HCT116 (cell line): ENCODE measurements at regions not wholly inside any gene's neighbourhood (a gene's known extent, or its start where the extent isn't known, plus 50 kb on each side); places are given as distances from the start of the nearest gene placed in this dataset.

Experiments
- ATAC-seq: fragments of 200-7000 bp; cut with Tn5 transposase; 2 replicates; pipeline ENCODE4 v1.9.1; 2020; ENCODE audit warnings: mild to moderate bottlenecking, moderate library complexity
- BruUV-seq: library from RNA; stranded (reverse); fragments of 400-500 nt; replicated peaks from 2 replicates; lab custom pipeline; 2021; lab: Mats Ljungman, UMichigan
- CTCF ChIA-PET: fragments of 300-600 bp; sonication (Branson Sonifier 250); formaldehyde crosslinking; loops from one replicate; lab custom pipeline; 2021; ENCODE audit warnings: antibody characterized with exemption; lab: Charles Lee
- POLR2A ChIA-PET: fragments of 300-600, 350-600 bp; sonication (Branson Sonifier 250); formaldehyde crosslinking; loops from one replicate; lab custom pipeline; 2021; ENCODE audit warnings: antibody characterized with exemption; lab: Charles Lee
- RAD21 ChIA-PET, 2 experiments: fragments of 300-600 bp; sonication (Branson Sonifier 250); formaldehyde crosslinking; loops; one replicate each; lab custom pipeline; 2023; ENCODE audit warnings: low total read pairs in 2 of 2; ENCODE audit not compliant: uncharacterized antibody in 2 of 2, unreplicated experiment in 2 of 2, low non-redundant PET in 1 of 2; lab: Charles Lee
- DNase-seq: peaks from one replicate; pipeline ENCODE4 v3.0.0-alpha.2; 2010; ENCODE audit warnings: low read depth, low spot score
- H2AFZ ChIP-seq: fragments of 200-600 bp; shearing (Covaris generic), sonication (generic); 2 replicates; pipeline ENCODE4 v1.6.1; 2017; ENCODE audit warnings: low read depth, mixed run types, mixed read lengths, antibody characterized with exemption, low read length; ENCODE audit not compliant: poor library complexity, severe bottlenecking
- H3K27ac ChIP-seq: 2 replicates; pipeline ENCODE4 v1.5.1; 2012; ENCODE audit warnings: low read depth, low read length
- H3K27me3 ChIP-seq: fragments of 200-600 bp; sonication (generic); 2 replicates; pipeline ENCODE4 v1.6.1; 2016; ENCODE audit warnings: mixed run types, low read length, mixed read lengths; ENCODE audit not compliant: insufficient read depth
- H3K36me3 ChIP-seq, 2 experiments: fragments of 200-500 bp in 1 of 2; fragments of 200-600 bp in 1 of 2; sonication (Bioruptor generic) in 1 of 2; sonication (generic) in 1 of 2; 2 replicates each; pipeline versions ENCODE4 v1.5.1 to v1.6.1; 2014 to 2016; ENCODE audit warnings: low read length in 2 of 2, inconsistent platforms in 1 of 2, mixed read lengths in 1 of 2, mixed run types in 1 of 2; ENCODE audit not compliant: insufficient read depth in 2 of 2, control insufficient read depth in 1 of 2
- H3K4me1 ChIP-seq, 2 experiments: fragments of 200-600 bp in 1 of 2; sonication (generic) in 1 of 2; 2 replicates each; pipeline versions ENCODE4 v1.5.1 to v1.6.1; 2012 to 2017; ENCODE audit warnings: low read length in 2 of 2, inconsistent platforms in 1 of 2, mild to moderate bottlenecking in 1 of 2, mixed read lengths in 1 of 2, mixed run types in 1 of 2, moderate library complexity in 1 of 2; ENCODE audit not compliant: insufficient read depth in 2 of 2, control insufficient read depth in 1 of 2
- H3K4me2 ChIP-seq: fragments of 200-600 bp; sonication (generic); 2 replicates; pipeline ENCODE4 v1.6.1; 2017; ENCODE audit warnings: mixed run types, low read length, mixed read lengths
- H3K4me3 ChIP-seq, 2 experiments: fragments of 200-600 bp in 1 of 2; sonication (generic) in 1 of 2; replicated peaks in 1 of 2; 2 replicates each; pipeline ENCODE4 v1.5.1; 2011 to 2016; ENCODE audit warnings: low read length in 2 of 2, control low read depth in 1 of 2, low read depth in 1 of 2, mild to moderate bottlenecking in 1 of 2, mixed read lengths in 1 of 2, mixed run types in 1 of 2
- H3K79me2 ChIP-seq: fragments of 200-600 bp; sonication (generic); 2 replicates; pipeline ENCODE4 v1.6.1; 2017; ENCODE audit warnings: mild to moderate bottlenecking, mixed run types, low read length, moderate library complexity, mixed read lengths; ENCODE audit not compliant: insufficient read depth
- H3K9ac ChIP-seq: fragments of 200-600 bp; sonication (generic); 2 replicates; pipeline ENCODE4 v1.6.1; 2016; ENCODE audit warnings: low read length, mixed read lengths
- H3K9me2 ChIP-seq: fragments of 200-600 bp; sonication (generic), shearing (Covaris generic); 2 replicates; pipeline ENCODE4 v1.6.1; 2017; ENCODE audit warnings: mixed run types, mild to moderate bottlenecking, moderate library complexity; ENCODE audit not compliant: insufficient read depth
- H3K9me3 ChIP-seq, 2 experiments: fragments of 200-500 bp in 1 of 2; fragments of 200-600 bp in 1 of 2; sonication (Bioruptor generic) in 1 of 2; sonication (generic) in 1 of 2; 2 replicates each; pipeline ENCODE4 v1.6.1; 2014 to 2017; ENCODE audit warnings: low read length in 2 of 2, mixed read lengths in 2 of 2, inconsistent platforms in 1 of 2, low read depth in 1 of 2, mild to moderate bottlenecking in 1 of 2, mixed run types in 1 of 2, moderate library complexity in 1 of 2; ENCODE audit not compliant: control insufficient read depth in 1 of 2, insufficient read depth in 1 of 2
- H4K20me1 ChIP-seq: fragments of 200-600 bp; sonication (generic), shearing (Covaris generic); 2 replicates; pipeline ENCODE4 v1.6.1; 2017; ENCODE audit warnings: mixed run types, mild to moderate bottlenecking, moderate library complexity; ENCODE audit not compliant: insufficient read depth
- CEBPB ChIP-seq: IDR thresholded peaks from 2 replicates; pipeline ENCODE4 v1.6.1; 2012; ENCODE audit warnings: low read depth
- CTCF ChIP-seq, 3 experiments: fragments of 200-600 bp in 1 of 3; sonication (generic) in 1 of 3; IDR thresholded peaks in 2 of 3; conservative IDR thresholded peaks in 1 of 3; 2 replicates each; pipeline ENCODE4 v1.5.1; 2012 to 2017; ENCODE audit warnings: low read depth in 2 of 3, low read length in 2 of 3, antibody characterized with exemption in 1 of 3, borderline replicate concordance in 1 of 3, control low read depth in 1 of 3, mild to moderate bottlenecking in 1 of 3, mixed read lengths in 1 of 3, mixed run types in 1 of 3, moderate library complexity in 1 of 3; ENCODE audit not compliant: insufficient read depth in 1 of 3
- FOSL1 ChIP-seq: IDR thresholded peaks from 2 replicates; pipeline ENCODE4 v1.6.1; 2012; ENCODE audit warnings: low read depth
- JUND ChIP-seq: IDR thresholded peaks from 2 replicates; pipeline ENCODE4 v1.6.1; 2012
- MAX ChIP-seq: IDR thresholded peaks from 2 replicates; pipeline ENCODE4 v1.6.1; 2012
- POLR2A ChIP-seq: IDR thresholded peaks from 2 replicates; pipeline ENCODE4 v1.7.0; 2011; ENCODE audit warnings: borderline replicate concordance; ENCODE audit not compliant: insufficient read depth, insufficient read length; ENCODE audit errors: extremely low read depth
- REST ChIP-seq: IDR thresholded peaks from 2 replicates; pipeline ENCODE4 v1.6.1; 2012; ENCODE audit warnings: low read depth
- SP1 ChIP-seq: IDR thresholded peaks from 2 replicates; pipeline ENCODE4 v1.6.1; 2012; ENCODE audit warnings: low read depth
- SRF ChIP-seq: IDR thresholded peaks from 2 replicates; pipeline ENCODE4 v1.6.1; 2012; ENCODE audit warnings: low read depth
- TCF7L2 ChIP-seq: IDR thresholded peaks from 2 replicates; pipeline ENCODE4 v1.7.0; 2011; ENCODE audit warnings: borderline replicate concordance, inconsistent platforms; ENCODE audit not compliant: insufficient read depth, insufficient read length; ENCODE audit errors: extremely low read depth
- intact Hi-C: fragments of 100-400 bp; cut with micrococcal nuclease; formaldehyde crosslinking; loops from 2 replicates; pipeline ENCODE4 v1.10.0; 2022

- no TSS peak for BruUV-seq
- H4K20me1 ChIP-seq, result no peaks in the 10 kb centered on the region
- no peak overlapping the region for H3K4me3 ChIP-seq
- H3K4me1 ChIP-seq, result no peaks in the 10 kb centered on the region
- TF ChIP-seq TCF7L2, result no peak
- no peak for TF ChIP-seq CEBPB
- no peak for TF ChIP-seq FOSL1
- TF ChIP-seq, all 23 proteins: peak for 0
- POLR2A ChIA-PET, result no interaction called here
- Histone ChIP-seq H3K4me2 (no peak overlapping the region), H3K9ac (no peak overlapping the region), H3K27me3 (no peaks in the 10 kb centered on the region), H3K27ac (no peak overlapping the region), H3K9me3 (no peaks in the 10 kb centered on the region), H2AFZ (no peak overlapping the region), H3K79me2 (no peaks in the 10 kb centered on the region), H3K9me2 (no peaks in the 10 kb centered on the region), H3K36me3 (no peaks in the 10 kb centered on the region)
- DNase-seq (no peak), ATAC-seq (no peak)
- intact Hi-C loops, result no loop called here
- CTCF ChIA-PET, result no interaction called here
- RAD21 ChIA-PET, result no interaction called here
Observed at GRCh38 chr4:155496294-155496626, 119.5 kb upstream of the MAP9 start.

- H3K4me1 ChIP-seq, result no peaks in the 10 kb centered on the region
- H3K4me2 ChIP-seq, result no peak overlapping the region
- ChIA-PET POLR2A (no interaction called here), RAD21 (no interaction called here), CTCF (no interaction called here)
- H3K27me3 ChIP-seq, result no peaks in the 10 kb centered on the region
- intact Hi-C loops, result no loop called here
- DNase-seq, result no peak
- H2AFZ ChIP-seq, result no peak overlapping the region
- H3K79me2 ChIP-seq, result no peaks in the 10 kb centered on the region
- H3K9me3 ChIP-seq, result no peaks in the 10 kb centered on the region
- H3K9me2 ChIP-seq, result no peaks in the 10 kb centered on the region
- no peak for ATAC-seq
- H3K27ac ChIP-seq, result no peak overlapping the region
- H4K20me1 ChIP-seq, result no peaks in the 10 kb centered on the region
- H3K9ac ChIP-seq, result no peak overlapping the region
- TF ChIP-seq REST (no peak), FOSL1 (no peak), MAX (no peak), JUND (no peak), SP1 (no peak), CTCF (IDR thresholded peaks at IDR 0.05 in 2 of 3, conservative IDR thresholded peaks at IDR 0.05 in 1 of 3; ENCODE audit: borderline replicate concordance in 1 of 3, insufficient read depth in 1 of 3, low read depth in 2 of 3, low read length in 2 of 3) (no peak), POLR2A (no peak), SRF (no peak)
- H3K4me3 ChIP-seq, result no peak overlapping the region
- no peaks in the 10 kb centered on the region for H3K36me3 ChIP-seq
- no TSS peak for BruUV-seq
Observed at GRCh38 chr4:155495572-155496293, 119.0 kb upstream of the MAP9 start.
